HEK293 (cell line): ENCODE measurements at regions not wholly inside any gene's neighbourhood (a gene's known extent, or its start where the extent isn't known, plus 50 kb on each side); places are given as distances from the start of the nearest gene placed in this dataset.
A peak's percentile ranks its signal among the peaks of the same experiment; 100 is the strongest.

Experiments
- CTCF ChIA-PET: fragments of 350-600 bp; formaldehyde crosslinking; extraction: SDS; loops from one replicate; lab custom pipeline; 2021; ENCODE audit warnings: antibody characterized with exemption; lab: Yijun Ruan, JAX
- POLR2A ChIA-PET: fragments of 300-600 bp; formaldehyde crosslinking; extraction: SDS; loops from one replicate; lab custom pipeline; 2020; ENCODE audit warnings: antibody characterized with exemption, inconsistent platforms; lab: Yijun Ruan, JAX
- H3K27ac ChIP-seq: fragments of 200-500 bp; sonication (Bioruptor generic); 2 replicates; pipeline ENCODE4 v1.5.1; 2014; ENCODE audit warnings: low read depth, low read length, control low read depth, inconsistent platforms; ENCODE audit errors: extremely low read depth
- H3K36me3 ChIP-seq, 2 experiments: fragments of 200-500 bp in 1 of 2; sonication (Bioruptor generic) in 1 of 2; 1 replicate in 1 of 2; 2 replicates in 1 of 2; pipeline ENCODE4 v1.5.1; 2014 to 2017; ENCODE audit warnings: inconsistent platforms in 2 of 2, low read length in 2 of 2; ENCODE audit not compliant: control insufficient read depth in 2 of 2, insufficient read depth in 1 of 2
- H3K4me1 ChIP-seq: fragments of 200-500 bp; sonication (Bioruptor generic); 2 replicates; pipeline ENCODE4 v1.5.1; 2014; ENCODE audit warnings: mild to moderate bottlenecking, low read length, inconsistent platforms; ENCODE audit not compliant: control insufficient read depth, insufficient read depth
- H3K4me3 ChIP-seq: 2 replicates; pipeline ENCODE4 v1.5.1; 2011; ENCODE audit warnings: low read depth, mild to moderate bottlenecking, control low read depth, low read length, moderate library complexity
- H3K9me3 ChIP-seq: fragments of 200-500 bp; sonication (Bioruptor generic); 2 replicates; pipeline ENCODE4 v1.5.1; 2014; ENCODE audit warnings: low read depth, low read length, inconsistent platforms; ENCODE audit not compliant: control insufficient read depth, insufficient read depth
- CTCF ChIP-seq: fragments of 450-650 bp; formaldehyde crosslinking; IDR thresholded peaks from 2 replicates; pipeline ENCODE4 v1.5.1; 2016; ENCODE audit warnings: missing biosample characterization, missing genetic modification characterization
- HOXC10 ChIP-seq: sonication (generic); formaldehyde crosslinking; IDR thresholded peaks from 2 replicates; pipeline ENCODE4 v1.8.1; 2023; ENCODE audit warnings: mild to moderate bottlenecking, missing genetic modification reagents
- KLF17 ChIP-seq: fragments of 450-650 bp; formaldehyde crosslinking; IDR thresholded peaks from 2 replicates; pipeline ENCODE4 v1.5.1; 2016; ENCODE audit warnings: missing biosample characterization, missing genetic modification characterization
- SCRT1 ChIP-seq: fragments of 450-650 bp; formaldehyde crosslinking; IDR thresholded peaks from 2 replicates; pipeline ENCODE4 v1.5.1; 2016; ENCODE audit warnings: missing biosample characterization, missing genetic modification characterization, borderline replicate concordance
- ZBTB10 ChIP-seq: fragments of 450-650 bp; formaldehyde crosslinking; IDR thresholded peaks from 2 replicates; pipeline ENCODE4 v1.5.1; 2016; ENCODE audit warnings: missing biosample characterization, missing genetic modification characterization
- ZNF16 ChIP-seq: fragments of 450-650 bp; formaldehyde crosslinking; IDR thresholded peaks from 2 replicates; pipeline ENCODE4 v1.5.1; 2016; ENCODE audit warnings: low read depth, missing biosample characterization, missing genetic modification characterization
- ZNF23 ChIP-seq: fragments of 450-650 bp; formaldehyde crosslinking; IDR thresholded peaks from 2 replicates; pipeline ENCODE4 v1.5.1; 2016; ENCODE audit warnings: missing biosample characterization, missing genetic modification characterization, borderline replicate concordance
- ZNF585B ChIP-seq: fragments of 450-650 bp; formaldehyde crosslinking; IDR thresholded peaks from 2 replicates; pipeline ENCODE4 v1.5.1; 2016; ENCODE audit warnings: missing biosample characterization, missing genetic modification characterization
- TF ChIP-seq, protein P1 (sequence below): fragments of 450-650 bp; formaldehyde crosslinking; IDR thresholded peaks from 2 replicates; pipeline ENCODE4 v1.5.1; 2016; ENCODE audit warnings: missing biosample characterization, missing genetic modification characterization
- TF ChIP-seq, protein P2 (sequence below): fragments of 450-650 bp; IDR thresholded peaks from 2 replicates; pipeline ENCODE4 v1.5.1; 2018; ENCODE audit warnings: missing biosample characterization, mild to moderate bottlenecking, missing genetic modification characterization

DNA sequence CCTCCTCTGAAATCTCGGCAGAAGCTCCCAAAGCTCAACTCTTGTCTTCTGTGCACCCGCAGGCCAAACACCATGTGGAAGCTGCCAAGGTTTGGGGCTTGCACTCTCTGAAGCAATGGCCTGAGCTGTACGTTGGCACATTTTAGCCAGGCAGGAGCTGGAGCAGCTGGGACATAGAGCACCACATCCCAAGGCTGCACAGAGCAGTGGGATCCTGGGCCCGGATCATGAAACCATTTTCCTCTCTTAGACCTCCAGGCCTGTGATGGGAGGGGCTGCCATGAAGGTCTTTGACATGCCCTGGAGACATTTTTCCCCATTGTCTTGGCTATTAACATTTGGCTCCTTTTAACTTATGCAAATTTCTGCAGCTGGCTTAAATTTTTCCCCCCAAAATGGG, 567.1 kb upstream of the ZNF608 start:
- Histone ChIP-seq H3K36me3 (no peaks in the 10 kb centered on the region), H3K4me3 (no peak overlapping the region), H3K27ac (no peak overlapping the region)
- TF ChIP-seq ZNF585B (tag by site-specific recombination) (peak; percentile 94), KLF17 (tag by site-specific recombination) (no peak)
- TF ChIP-seq, all 188 proteins: peak for 1
- no peaks in the 10 kb centered on the region; the same call in 1 of the 2 replicates for H3K9me3 ChIP-seq
- H3K4me1 ChIP-seq = peaks cover 15% of the 10 kb centered on the region
- ChIA-PET POLR2A (interaction anchor here (0.6 kb wide), 1 partner anchor 329 kb away, joined by 3 read pairs; no protein-coding TSS in a partner anchor), CTCF (no interaction called here)

DNA sequence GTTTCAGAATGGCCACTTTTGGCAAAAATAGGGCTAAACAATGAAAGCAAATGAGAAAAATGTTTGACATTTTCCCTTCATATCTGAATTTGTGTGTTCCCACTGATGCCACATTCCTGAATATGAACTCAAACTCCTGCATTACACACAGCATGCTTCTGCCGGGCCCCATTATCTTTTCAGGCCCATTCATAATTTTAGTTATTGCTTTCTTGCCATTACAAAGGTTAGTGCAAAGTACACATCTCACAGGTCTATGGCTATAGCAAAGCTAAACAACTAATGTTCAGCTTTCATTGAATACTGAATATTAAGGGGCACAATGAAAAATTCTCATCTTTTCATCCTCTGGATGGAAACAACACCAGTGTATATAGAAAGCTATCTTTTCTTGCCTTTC, 568.9 kb upstream of the ZNF608 start:
- TF ChIP-seq, protein P1, sequence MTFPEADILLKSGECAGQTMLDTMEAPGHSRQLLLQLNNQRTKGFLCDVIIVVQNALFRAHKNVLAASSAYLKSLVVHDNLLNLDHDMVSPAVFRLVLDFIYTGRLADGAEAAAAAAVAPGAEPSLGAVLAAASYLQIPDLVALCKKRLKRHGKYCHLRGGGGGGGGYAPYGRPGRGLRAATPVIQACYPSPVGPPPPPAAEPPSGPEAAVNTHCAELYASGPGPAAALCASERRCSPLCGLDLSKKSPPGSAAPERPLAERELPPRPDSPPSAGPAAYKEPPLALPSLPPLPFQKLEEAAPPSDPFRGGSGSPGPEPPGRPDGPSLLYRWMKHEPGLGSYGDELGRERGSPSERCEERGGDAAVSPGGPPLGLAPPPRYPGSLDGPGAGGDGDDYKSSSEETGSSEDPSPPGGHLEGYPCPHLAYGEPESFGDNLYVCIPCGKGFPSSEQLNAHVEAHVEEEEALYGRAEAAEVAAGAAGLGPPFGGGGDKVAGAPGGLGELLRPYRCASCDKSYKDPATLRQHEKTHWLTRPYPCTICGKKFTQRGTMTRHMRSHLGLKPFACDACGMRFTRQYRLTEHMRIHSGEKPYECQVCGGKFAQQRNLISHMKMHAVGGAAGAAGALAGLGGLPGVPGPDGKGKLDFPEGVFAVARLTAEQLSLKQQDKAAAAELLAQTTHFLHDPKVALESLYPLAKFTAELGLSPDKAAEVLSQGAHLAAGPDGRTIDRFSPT = no peak
- TF ChIP-seq SCRT1 = no peak
- TF ChIP-seq ZNF23 (tag by site-specific recombination) = no peak
- no peak for TF ChIP-seq ZBTB10 (tag by site-specific recombination)
- TF ChIP-seq CTCF (tag by site-specific recombination) = no peak
- no peak overlapping the region for H3K27ac ChIP-seq
- H3K9me3 ChIP-seq = no peaks in the 10 kb centered on the region; the same call in 1 of the 2 replicates
- H3K36me3 ChIP-seq = no peaks in the 10 kb centered on the region
- ChIA-PET CTCF (no interaction called here), POLR2A (no interaction called here)
- H3K4me3 ChIP-seq = no peak overlapping the region
- peaks cover 17% of the 10 kb centered on the region for H3K4me1 ChIP-seq

GRCh38 chr5:125316391-125316790, 570.0 kb upstream of the ZNF608 start:
- ChIA-PET POLR2A (no interaction called here), CTCF (interaction anchor here (0.7 kb wide), 1 partner anchor 519 kb away, joined by 3 read pairs; no protein-coding TSS in a partner anchor)
- TF ChIP-seq ZNF16 (tag by site-specific recombination) = no peak
- TF ChIP-seq, protein P2, sequence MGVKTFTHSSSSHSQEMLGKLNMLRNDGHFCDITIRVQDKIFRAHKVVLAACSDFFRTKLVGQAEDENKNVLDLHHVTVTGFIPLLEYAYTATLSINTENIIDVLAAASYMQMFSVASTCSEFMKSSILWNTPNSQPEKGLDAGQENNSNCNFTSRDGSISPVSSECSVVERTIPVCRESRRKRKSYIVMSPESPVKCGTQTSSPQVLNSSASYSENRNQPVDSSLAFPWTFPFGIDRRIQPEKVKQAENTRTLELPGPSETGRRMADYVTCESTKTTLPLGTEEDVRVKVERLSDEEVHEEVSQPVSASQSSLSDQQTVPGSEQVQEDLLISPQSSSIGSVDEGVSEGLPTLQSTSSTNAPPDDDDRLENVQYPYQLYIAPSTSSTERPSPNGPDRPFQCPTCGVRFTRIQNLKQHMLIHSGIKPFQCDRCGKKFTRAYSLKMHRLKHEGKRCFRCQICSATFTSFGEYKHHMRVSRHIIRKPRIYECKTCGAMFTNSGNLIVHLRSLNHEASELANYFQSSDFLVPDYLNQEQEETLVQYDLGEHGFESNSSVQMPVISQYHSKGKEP (tag by site-specific recombination) = no peak
- no peak for TF ChIP-seq HOXC10 (CRISPR knock-in tag)
- TF ChIP-seq, all 188 proteins: peak for 0
- peaks cover 17% of the 10 kb centered on the region for H3K4me1 ChIP-seq
- H3K27ac ChIP-seq = no peak overlapping the region
- no peaks in the 10 kb centered on the region; the same call in 1 of the 2 replicates for H3K9me3 ChIP-seq
- H3K36me3 ChIP-seq = no peaks in the 10 kb centered on the region
- no peak overlapping the region for H3K4me3 ChIP-seq
